HCT116 (cell line): ENCODE measurements at regions not wholly inside any gene's neighbourhood (a gene's known extent, or its start where the extent isn't known, plus 50 kb on each side); places are given as distances from the start of the nearest gene placed in this dataset.

ENCODE experiments used
- ATAC-seq: fragments of 200-7000 bp; cut with Tn5 transposase; 2 replicates; pipeline ENCODE4 v1.9.1; 2020; ENCODE audit warnings: mild to moderate bottlenecking, moderate library complexity
- BruUV-seq: library from RNA; stranded (reverse); fragments of 400-500 nt; replicated peaks from 2 replicates; lab custom pipeline; 2021; lab: Mats Ljungman, UMichigan
- CTCF ChIA-PET: fragments of 300-600 bp; sonication (Branson Sonifier 250); formaldehyde crosslinking; loops from one replicate; lab custom pipeline; 2021; ENCODE audit warnings: antibody characterized with exemption; lab: Charles Lee
- POLR2A ChIA-PET: fragments of 300-600, 350-600 bp; sonication (Branson Sonifier 250); formaldehyde crosslinking; loops from one replicate; lab custom pipeline; 2021; ENCODE audit warnings: antibody characterized with exemption; lab: Charles Lee
- RAD21 ChIA-PET, 2 experiments: fragments of 300-600 bp; sonication (Branson Sonifier 250); formaldehyde crosslinking; loops; one replicate each; lab custom pipeline; 2023; ENCODE audit warnings: low total read pairs in 2 of 2; ENCODE audit not compliant: uncharacterized antibody in 2 of 2, unreplicated experiment in 2 of 2, low non-redundant PET in 1 of 2; lab: Charles Lee
- DNase-seq: peaks from one replicate; pipeline ENCODE4 v3.0.0-alpha.2; 2010; ENCODE audit warnings: low read depth, low spot score
- H2AFZ ChIP-seq: fragments of 200-600 bp; shearing (Covaris generic), sonication (generic); 2 replicates; pipeline ENCODE4 v1.6.1; 2017; ENCODE audit warnings: low read depth, mixed run types, mixed read lengths, antibody characterized with exemption, low read length; ENCODE audit not compliant: poor library complexity, severe bottlenecking
- H3K27ac ChIP-seq: 2 replicates; pipeline ENCODE4 v1.5.1; 2012; ENCODE audit warnings: low read depth, low read length
- H3K27me3 ChIP-seq: fragments of 200-600 bp; sonication (generic); 2 replicates; pipeline ENCODE4 v1.6.1; 2016; ENCODE audit warnings: mixed run types, low read length, mixed read lengths; ENCODE audit not compliant: insufficient read depth
- H3K36me3 ChIP-seq, 2 experiments: fragments of 200-500 bp in 1 of 2; fragments of 200-600 bp in 1 of 2; sonication (Bioruptor generic) in 1 of 2; sonication (generic) in 1 of 2; 2 replicates each; pipeline versions ENCODE4 v1.5.1 to v1.6.1; 2014 to 2016; ENCODE audit warnings: low read length in 2 of 2, inconsistent platforms in 1 of 2, mixed read lengths in 1 of 2, mixed run types in 1 of 2; ENCODE audit not compliant: insufficient read depth in 2 of 2, control insufficient read depth in 1 of 2
- H3K4me1 ChIP-seq, 2 experiments: fragments of 200-600 bp in 1 of 2; sonication (generic) in 1 of 2; 2 replicates each; pipeline versions ENCODE4 v1.5.1 to v1.6.1; 2012 to 2017; ENCODE audit warnings: low read length in 2 of 2, inconsistent platforms in 1 of 2, mild to moderate bottlenecking in 1 of 2, mixed read lengths in 1 of 2, mixed run types in 1 of 2, moderate library complexity in 1 of 2; ENCODE audit not compliant: insufficient read depth in 2 of 2, control insufficient read depth in 1 of 2
- H3K4me2 ChIP-seq: fragments of 200-600 bp; sonication (generic); 2 replicates; pipeline ENCODE4 v1.6.1; 2017; ENCODE audit warnings: mixed run types, low read length, mixed read lengths
- H3K4me3 ChIP-seq, 2 experiments: fragments of 200-600 bp in 1 of 2; sonication (generic) in 1 of 2; replicated peaks in 1 of 2; 2 replicates each; pipeline ENCODE4 v1.5.1; 2011 to 2016; ENCODE audit warnings: low read length in 2 of 2, control low read depth in 1 of 2, low read depth in 1 of 2, mild to moderate bottlenecking in 1 of 2, mixed read lengths in 1 of 2, mixed run types in 1 of 2
- H3K79me2 ChIP-seq: fragments of 200-600 bp; sonication (generic); 2 replicates; pipeline ENCODE4 v1.6.1; 2017; ENCODE audit warnings: mild to moderate bottlenecking, mixed run types, low read length, moderate library complexity, mixed read lengths; ENCODE audit not compliant: insufficient read depth
- H3K9ac ChIP-seq: fragments of 200-600 bp; sonication (generic); 2 replicates; pipeline ENCODE4 v1.6.1; 2016; ENCODE audit warnings: low read length, mixed read lengths
- H3K9me2 ChIP-seq: fragments of 200-600 bp; sonication (generic), shearing (Covaris generic); 2 replicates; pipeline ENCODE4 v1.6.1; 2017; ENCODE audit warnings: mixed run types, mild to moderate bottlenecking, moderate library complexity; ENCODE audit not compliant: insufficient read depth
- H3K9me3 ChIP-seq, 2 experiments: fragments of 200-500 bp in 1 of 2; fragments of 200-600 bp in 1 of 2; sonication (Bioruptor generic) in 1 of 2; sonication (generic) in 1 of 2; 2 replicates each; pipeline ENCODE4 v1.6.1; 2014 to 2017; ENCODE audit warnings: low read length in 2 of 2, mixed read lengths in 2 of 2, inconsistent platforms in 1 of 2, low read depth in 1 of 2, mild to moderate bottlenecking in 1 of 2, mixed run types in 1 of 2, moderate library complexity in 1 of 2; ENCODE audit not compliant: control insufficient read depth in 1 of 2, insufficient read depth in 1 of 2
- H4K20me1 ChIP-seq: fragments of 200-600 bp; sonication (generic), shearing (Covaris generic); 2 replicates; pipeline ENCODE4 v1.6.1; 2017; ENCODE audit warnings: mixed run types, mild to moderate bottlenecking, moderate library complexity; ENCODE audit not compliant: insufficient read depth
- CEBPB ChIP-seq: IDR thresholded peaks from 2 replicates; pipeline ENCODE4 v1.6.1; 2012; ENCODE audit warnings: low read depth
- EGR1 ChIP-seq: IDR thresholded peaks from 2 replicates; pipeline ENCODE4 v1.6.1; 2012; ENCODE audit warnings: low read depth
- EZH2 ChIP-seq: fragments of 200-600 bp; sonication (generic); IDR thresholded peaks from 2 replicates; pipeline ENCODE4 v1.6.1; 2017; ENCODE audit warnings: antibody characterized with exemption, mixed run types
- POLR2AphosphoS5 ChIP-seq: IDR thresholded peaks from 2 replicates; pipeline ENCODE4 v1.6.1; 2011; ENCODE audit warnings: mild to moderate bottlenecking, low read depth, low read length, moderate library complexity
- SIN3A ChIP-seq: IDR thresholded peaks from 2 replicates; pipeline ENCODE4 v1.6.1; 2012; ENCODE audit warnings: low read depth
- TCF7L2 ChIP-seq: IDR thresholded peaks from 2 replicates; pipeline ENCODE4 v1.7.0; 2011; ENCODE audit warnings: borderline replicate concordance, inconsistent platforms; ENCODE audit not compliant: insufficient read depth, insufficient read length; ENCODE audit errors: extremely low read depth
- ZNF274 ChIP-seq: fragments of 200-500 bp; sonication (Bioruptor generic); IDR thresholded peaks from 2 replicates; pipeline ENCODE4 v1.6.1; 2014; ENCODE audit warnings: mild to moderate bottlenecking, low read depth, low read length, inconsistent platforms
- intact Hi-C: fragments of 100-400 bp; cut with micrococcal nuclease; formaldehyde crosslinking; loops from 2 replicates; pipeline ENCODE4 v1.10.0; 2022
- TF ChIP-seq, protein P1 (sequence below): IDR thresholded peaks from 2 replicates; pipeline ENCODE4 v1.6.1; 2011; ENCODE audit warnings: mild to moderate bottlenecking, low read length, moderate library complexity; ENCODE audit not compliant: insufficient replicate concordance; ENCODE audit errors: extremely low read depth
- TF ChIP-seq, protein P2 (sequence below): IDR thresholded peaks from 2 replicates; pipeline ENCODE4 v1.6.1; 2012

DNA sequence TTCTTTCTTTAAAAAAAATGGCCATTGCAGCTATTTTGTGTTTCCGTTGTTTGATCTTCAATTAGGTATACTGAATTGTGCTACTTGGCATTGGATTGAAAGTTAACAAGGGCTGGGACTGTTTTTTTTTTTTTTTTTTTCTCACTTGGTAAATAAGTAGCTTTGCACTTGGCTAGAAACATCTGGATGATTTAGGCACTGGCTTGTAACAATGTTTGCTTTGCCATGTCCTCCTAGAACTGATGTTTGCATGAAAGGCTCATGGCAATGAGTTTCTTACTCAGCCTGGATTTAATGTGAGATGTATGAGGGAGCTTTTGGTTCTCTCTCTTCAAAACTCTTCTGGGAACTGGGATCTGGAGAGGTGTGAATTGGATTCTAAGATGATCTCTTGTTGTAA, 414.1 kb downstream of the CDH26 start:
- CTCF ChIA-PET, result no interaction called here
- Histone ChIP-seq H3K79me2 (no peaks in the 10 kb centered on the region), H3K9ac (no peak overlapping the region), H3K4me2 (no peak overlapping the region), H3K36me3 (no peaks in the 10 kb centered on the region), H3K9me3 (peaks cover 3 to 4% of the 10 kb centered on the region in 2 experiments; a peak in 2 of 4 replicates), H3K27me3 (no peaks in the 10 kb centered on the region), H3K4me3 (no peak overlapping the region), H2AFZ (no peak overlapping the region), H3K4me1 (no peaks in the 10 kb centered on the region), H3K9me2 (no peaks in the 10 kb centered on the region), H3K27ac (no peak overlapping the region), H4K20me1 (no peaks in the 10 kb centered on the region)
- intact Hi-C loops, result no loop called here
- no TSS peak for BruUV-seq
- RAD21 ChIA-PET, result no interaction called here
- ATAC-seq (no peak), DNase-seq (no peak)
- POLR2A ChIA-PET, result no interaction called here
- no peak for TF ChIP-seq EGR1
- TF ChIP-seq ZNF274, result no peak
- TF ChIP-seq CEBPB, result no peak
- no peak for TF ChIP-seq EZH2
- TF ChIP-seq TCF7L2, result no peak
- no peak for TF ChIP-seq SIN3A
- TF ChIP-seq, protein P1, sequence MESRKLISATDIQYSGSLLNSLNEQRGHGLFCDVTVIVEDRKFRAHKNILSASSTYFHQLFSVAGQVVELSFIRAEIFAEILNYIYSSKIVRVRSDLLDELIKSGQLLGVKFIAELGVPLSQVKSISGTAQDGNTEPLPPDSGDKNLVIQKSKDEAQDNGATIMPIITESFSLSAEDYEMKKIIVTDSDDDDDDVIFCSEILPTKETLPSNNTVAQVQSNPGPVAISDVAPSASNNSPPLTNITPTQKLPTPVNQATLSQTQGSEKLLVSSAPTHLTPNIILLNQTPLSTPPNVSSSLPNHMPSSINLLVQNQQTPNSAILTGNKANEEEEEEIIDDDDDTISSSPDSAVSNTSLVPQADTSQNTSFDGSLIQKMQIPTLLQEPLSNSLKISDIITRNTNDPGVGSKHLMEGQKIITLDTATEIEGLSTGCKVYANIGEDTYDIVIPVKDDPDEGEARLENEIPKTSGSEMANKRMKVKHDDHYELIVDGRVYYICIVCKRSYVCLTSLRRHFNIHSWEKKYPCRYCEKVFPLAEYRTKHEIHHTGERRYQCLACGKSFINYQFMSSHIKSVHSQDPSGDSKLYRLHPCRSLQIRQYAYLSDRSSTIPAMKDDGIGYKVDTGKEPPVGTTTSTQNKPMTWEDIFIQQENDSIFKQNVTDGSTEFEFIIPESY, result no peak

DNA sequence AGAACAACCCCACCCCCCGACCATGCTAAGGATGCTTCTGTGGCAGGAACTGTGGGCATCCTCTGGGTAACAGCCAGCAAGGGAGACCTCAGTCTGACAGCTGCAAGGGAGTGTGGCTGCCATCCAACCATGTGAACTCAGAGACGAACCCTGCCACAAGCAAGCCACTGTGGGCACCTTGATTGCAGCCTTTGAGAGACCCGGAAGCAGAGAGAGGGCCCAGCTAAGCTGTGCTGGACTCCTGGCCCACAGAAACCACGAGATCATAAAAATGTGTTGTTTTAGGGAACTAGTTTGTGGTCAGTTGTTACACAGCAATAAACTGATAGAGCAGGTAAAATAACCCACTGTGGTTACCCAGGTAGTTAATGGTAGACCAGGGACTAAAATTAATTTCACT, 414.6 kb downstream of the CDH26 start:
- RAD21 ChIA-PET, result no interaction called here
- Histone ChIP-seq H3K4me2 (no peak overlapping the region), H3K79me2 (no peaks in the 10 kb centered on the region), H2AFZ (no peak overlapping the region), H3K27me3 (no peaks in the 10 kb centered on the region), H4K20me1 (no peaks in the 10 kb centered on the region), H3K36me3 (no peaks in the 10 kb centered on the region), H3K9me3 (peaks cover 4% of the 10 kb centered on the region in 2 experiments; a peak in 2 of 4 replicates), H3K4me3 (no peak overlapping the region), H3K4me1 (no peaks in the 10 kb centered on the region), H3K9me2 (no peaks in the 10 kb centered on the region), H3K27ac (no peak overlapping the region), H3K9ac (no peak overlapping the region)
- POLR2A ChIA-PET, result no interaction called here
- CTCF ChIA-PET, result no interaction called here
- intact Hi-C loops, result no loop called here
- no peak for ATAC-seq
- BruUV-seq, result no TSS peak
- no peak for DNase-seq
- no peak for TF ChIP-seq POLR2AphosphoS5
- TF ChIP-seq, protein P2, sequence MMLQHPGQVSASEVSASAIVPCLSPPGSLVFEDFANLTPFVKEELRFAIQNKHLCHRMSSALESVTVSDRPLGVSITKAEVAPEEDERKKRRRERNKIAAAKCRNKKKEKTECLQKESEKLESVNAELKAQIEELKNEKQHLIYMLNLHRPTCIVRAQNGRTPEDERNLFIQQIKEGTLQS, result no peak
